Endothelial cell of umbilical vein (primary cell): ENCODE measurements at regions not wholly inside any gene's neighbourhood (a gene's known extent, or its start where the extent isn't known, plus 50 kb on each side); places are given as distances from the start of the nearest gene placed in this dataset.

Experiments
- BruUV-seq: library from RNA; stranded (reverse); fragments of 400-500 nt; replicated peaks from 2 replicates; lab custom pipeline; 2021; lab: Mats Ljungman, UMichigan
- CTCF ChIA-PET: fragments of 300-600, 350-600 bp; sonication (Branson Sonifier 250); formaldehyde crosslinking; loops from one replicate; lab custom pipeline; 2021; ENCODE audit warnings: antibody characterized with exemption, inconsistent platforms; lab: Charles Lee
- POLR2A ChIA-PET: fragments of 300-600, 350-600 bp; sonication (Branson Sonifier 250); formaldehyde crosslinking; loops from one replicate; lab custom pipeline; 2021; ENCODE audit warnings: antibody characterized with exemption, inconsistent platforms; lab: Charles Lee
- DNase-seq: peaks from one replicate; pipeline ENCODE4 v3.0.0-alpha.2; 2011; ENCODE audit warnings: low read depth, low spot score
- FAIRE-seq: peaks from 2 replicates; lab custom pipeline; 2011; peaks lifted over from hg19 to GRCh38; lab: Jason Lieb, UNC
- H2AFZ ChIP-seq: 2 replicates; pipeline ENCODE4 v1.6.0; 2012; ENCODE audit warnings: low read depth, low read length, control low read depth, inconsistent platforms
- H3K27ac ChIP-seq: 2 replicates; pipeline ENCODE4 v1.5.1; 2011; ENCODE audit warnings: low read depth, mild to moderate bottlenecking, control low read depth, low read length, moderate library complexity; ENCODE audit not compliant: insufficient read depth
- H3K27me3 ChIP-seq, 2 experiments: 2 replicates each; pipeline versions ENCODE4 v1.6.0 to v1.6.1; 2011; ENCODE audit warnings: low read length in 2 of 2, mixed read lengths in 1 of 2; ENCODE audit not compliant: control insufficient read depth in 2 of 2, insufficient read depth in 2 of 2
- H3K36me3 ChIP-seq, 2 experiments: 2 replicates in 1 of 2; 3 replicates in 1 of 2; pipeline ENCODE4 v1.5.1; 2011; ENCODE audit warnings: low read length in 2 of 2, mild to moderate bottlenecking in 1 of 2, moderate library complexity in 1 of 2; ENCODE audit not compliant: control insufficient read depth in 2 of 2, insufficient read depth in 2 of 2; ENCODE audit errors: extremely low read depth in 1 of 2
- H3K4me1 ChIP-seq: 3 replicates; pipeline ENCODE4 v1.5.1; 2011; ENCODE audit warnings: mild to moderate bottlenecking, low read length; ENCODE audit not compliant: control insufficient read depth, insufficient read depth; ENCODE audit errors: extremely low read depth
- H3K4me2 ChIP-seq: 2 replicates; pipeline ENCODE4 v1.6.1; 2011; ENCODE audit warnings: low read length, control low read depth, mixed read lengths; ENCODE audit not compliant: insufficient read depth
- H3K4me3 ChIP-seq, 3 experiments: fragments of 200-600 bp in 1 of 3; sonication (generic), shearing (Covaris generic) in 1 of 3; replicated peaks in 1 of 3; 2 replicates each; pipeline ENCODE4 v1.5.1; 2011 to 2016; ENCODE audit warnings: control low read depth in 3 of 3, low read length in 3 of 3, mild to moderate bottlenecking in 2 of 3, inconsistent platforms in 1 of 3, low read depth in 1 of 3, moderate library complexity in 1 of 3; ENCODE audit not compliant: insufficient read depth in 1 of 3
- H3K79me2 ChIP-seq: 2 replicates; pipeline ENCODE4 v1.6.0; 2012; ENCODE audit warnings: low read length, inconsistent platforms; ENCODE audit not compliant: control insufficient read depth, insufficient read depth
- H3K9ac ChIP-seq: replicated peaks from 2 replicates; pipeline ENCODE3; 2011; ENCODE audit warnings: low read length, control low read depth; ENCODE audit not compliant: insufficient read depth; ENCODE audit errors: extremely low read depth
- H3K9me1 ChIP-seq: replicated peaks from 3 replicates; pipeline ENCODE4 v1.6.0; 2011; ENCODE audit warnings: mild to moderate bottlenecking, low read length; ENCODE audit not compliant: control insufficient read depth, insufficient read depth; ENCODE audit errors: extremely low read depth
- H3K9me3 ChIP-seq: replicated peaks from 2 replicates; pipeline ENCODE4 v1.5.1; 2012; ENCODE audit warnings: low read length, inconsistent platforms; ENCODE audit not compliant: control insufficient read depth, insufficient read depth
- H4K20me1 ChIP-seq: replicated peaks from 2 replicates; pipeline ENCODE3; 2011; ENCODE audit warnings: mild to moderate bottlenecking, low read length; ENCODE audit not compliant: control insufficient read depth, insufficient read depth; ENCODE audit errors: extremely low read depth
- EZH2 ChIP-seq: IDR thresholded peaks from 2 replicates; pipeline ENCODE4 v1.6.1; 2012; ENCODE audit warnings: borderline replicate concordance, low read depth, mild to moderate bottlenecking, moderate library complexity, low read length, inconsistent platforms; ENCODE audit not compliant: severe bottlenecking
- FOS ChIP-seq: IDR thresholded peaks from 2 replicates; pipeline ENCODE4 v1.6.1; 2011; ENCODE audit warnings: mild to moderate bottlenecking, low read length, moderate library complexity, borderline replicate concordance; ENCODE audit not compliant: insufficient read depth
- GATA2 ChIP-seq: IDR thresholded peaks from 2 replicates; pipeline ENCODE4 v1.7.0; 2011; ENCODE audit warnings: low read depth, mild to moderate bottlenecking, moderate library complexity, mixed read lengths, low read length; ENCODE audit not compliant: insufficient read length, insufficient read depth
- JUN ChIP-seq: IDR thresholded peaks from 2 replicates; pipeline ENCODE4 v1.6.1; 2011; ENCODE audit warnings: borderline replicate concordance, low read depth; ENCODE audit not compliant: insufficient read length, insufficient read depth
- MYC ChIP-seq: IDR thresholded peaks from one replicate; pipeline ENCODE4 v1.6.1; 2011; ENCODE audit warnings: mild to moderate bottlenecking, low read depth, low read length
- POLR2A ChIP-seq: IDR thresholded peaks from 2 replicates; pipeline ENCODE4 v1.6.1; 2012; ENCODE audit warnings: low read depth, mild to moderate bottlenecking, control low read depth, low read length
- POLR2AphosphoS5 ChIP-seq: IDR thresholded peaks from 2 replicates; pipeline ENCODE4 v1.6.1; 2012; ENCODE audit warnings: low read depth, mild to moderate bottlenecking, control low read depth, low read length, moderate library complexity; ENCODE audit not compliant: insufficient read depth
- dilution Hi-C: fragments of 300-500 bp; cut with MboI; formaldehyde crosslinking; loops from one replicate; pipeline ENCODE4 v1.15.0; 2019; ENCODE audit warnings: low sequenced_read_pairs; ENCODE audit not compliant: extremely low pct_ligation_motif_present
- intact Hi-C: fragments of 100-400 bp; cut with micrococcal nuclease; formaldehyde crosslinking; loops from one replicate; pipeline ENCODE4 v1.10.0; 2022
- TF ChIP-seq, protein P1 (sequence below), 2 donors: IDR thresholded peaks; 1 replicate in 1 of 2; 2 replicates in 1 of 2; pipeline ENCODE4 v1.5.1; 2011; ENCODE audit warnings: low read length in 2 of 2, mild to moderate bottlenecking in 2 of 2, moderate library complexity in 2 of 2, control low read depth in 1 of 2, inconsistent platforms in 1 of 2, low read depth in 1 of 2; ENCODE audit not compliant: insufficient read depth in 1 of 2; ENCODE audit errors: extremely low read depth in 1 of 2
- TF ChIP-seq, protein P2 (sequence below): IDR thresholded peaks from 2 replicates; pipeline ENCODE4 v1.6.1; 2011; ENCODE audit not compliant: insufficient read depth, insufficient read length

- TF ChIP-seq MYC (no peak), JUN (no peak), EZH2 (no peak), POLR2A (no peak), POLR2AphosphoS5 (no peak), GATA2 (no peak), FOS (no peak)
- TF ChIP-seq, protein P1, sequence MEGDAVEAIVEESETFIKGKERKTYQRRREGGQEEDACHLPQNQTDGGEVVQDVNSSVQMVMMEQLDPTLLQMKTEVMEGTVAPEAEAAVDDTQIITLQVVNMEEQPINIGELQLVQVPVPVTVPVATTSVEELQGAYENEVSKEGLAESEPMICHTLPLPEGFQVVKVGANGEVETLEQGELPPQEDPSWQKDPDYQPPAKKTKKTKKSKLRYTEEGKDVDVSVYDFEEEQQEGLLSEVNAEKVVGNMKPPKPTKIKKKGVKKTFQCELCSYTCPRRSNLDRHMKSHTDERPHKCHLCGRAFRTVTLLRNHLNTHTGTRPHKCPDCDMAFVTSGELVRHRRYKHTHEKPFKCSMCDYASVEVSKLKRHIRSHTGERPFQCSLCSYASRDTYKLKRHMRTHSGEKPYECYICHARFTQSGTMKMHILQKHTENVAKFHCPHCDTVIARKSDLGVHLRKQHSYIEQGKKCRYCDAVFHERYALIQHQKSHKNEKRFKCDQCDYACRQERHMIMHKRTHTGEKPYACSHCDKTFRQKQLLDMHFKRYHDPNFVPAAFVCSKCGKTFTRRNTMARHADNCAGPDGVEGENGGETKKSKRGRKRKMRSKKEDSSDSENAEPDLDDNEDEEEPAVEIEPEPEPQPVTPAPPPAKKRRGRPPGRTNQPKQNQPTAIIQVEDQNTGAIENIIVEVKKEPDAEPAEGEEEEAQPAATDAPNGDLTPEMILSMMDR (IDR thresholded peaks at IDR 0.05; ENCODE audit: extremely low read depth in 1 of 2, insufficient read depth in 1 of 2, low read depth in 1 of 2, low read length in 2 of 2) = no peak
- TF ChIP-seq, protein P2, sequence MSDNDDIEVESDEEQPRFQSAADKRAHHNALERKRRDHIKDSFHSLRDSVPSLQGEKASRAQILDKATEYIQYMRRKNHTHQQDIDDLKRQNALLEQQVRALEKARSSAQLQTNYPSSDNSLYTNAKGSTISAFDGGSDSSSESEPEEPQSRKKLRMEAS = no peak
- no peak overlapping the region for H3K9ac ChIP-seq
- no peaks in the 10 kb centered on the region for H3K27me3 ChIP-seq
- dilution Hi-C loops (no loop called here), intact Hi-C loops (no loop called here)
- H3K4me3 ChIP-seq = no peak overlapping the region
- ChIA-PET CTCF (interaction anchor here (0.7 kb wide), 1 partner anchor 10 kb away, joined by 3 read pairs; no protein-coding TSS in a partner anchor), POLR2A (no interaction called here)
- H3K9me3 ChIP-seq = no peaks in the 10 kb centered on the region
- H3K27ac ChIP-seq = no peak overlapping the region
- H4K20me1 ChIP-seq = no peaks in the 10 kb centered on the region
- no peaks in the 10 kb centered on the region for H3K4me1 ChIP-seq
- BruUV-seq = no TSS peak
- no peak overlapping the region for H2AFZ ChIP-seq
- no peak overlapping the region for H3K4me2 ChIP-seq
- H3K79me2 ChIP-seq = no peaks in the 10 kb centered on the region
- no peak for DNase-seq
- no peaks in the 10 kb centered on the region for H3K9me1 ChIP-seq
- H3K36me3 ChIP-seq = no peaks in the 10 kb centered on the region
- no peak for FAIRE-seq
These were observed 1357.4 kb upstream of the ADGRL4 start for GRCh38 chr1:80363689-80364475.
